ENCODE measurements at regions not wholly inside any gene's neighbourhood (a gene's known extent, or its start where the extent isn't known, plus 50 kb on each side); places are given as distances from the start of the nearest gene placed in this dataset.

GRCh38 chr21:35426897-35427296 is 377.8 kb upstream of the RUNX1 start:
- TF ChIP-seq, protein P1, sequence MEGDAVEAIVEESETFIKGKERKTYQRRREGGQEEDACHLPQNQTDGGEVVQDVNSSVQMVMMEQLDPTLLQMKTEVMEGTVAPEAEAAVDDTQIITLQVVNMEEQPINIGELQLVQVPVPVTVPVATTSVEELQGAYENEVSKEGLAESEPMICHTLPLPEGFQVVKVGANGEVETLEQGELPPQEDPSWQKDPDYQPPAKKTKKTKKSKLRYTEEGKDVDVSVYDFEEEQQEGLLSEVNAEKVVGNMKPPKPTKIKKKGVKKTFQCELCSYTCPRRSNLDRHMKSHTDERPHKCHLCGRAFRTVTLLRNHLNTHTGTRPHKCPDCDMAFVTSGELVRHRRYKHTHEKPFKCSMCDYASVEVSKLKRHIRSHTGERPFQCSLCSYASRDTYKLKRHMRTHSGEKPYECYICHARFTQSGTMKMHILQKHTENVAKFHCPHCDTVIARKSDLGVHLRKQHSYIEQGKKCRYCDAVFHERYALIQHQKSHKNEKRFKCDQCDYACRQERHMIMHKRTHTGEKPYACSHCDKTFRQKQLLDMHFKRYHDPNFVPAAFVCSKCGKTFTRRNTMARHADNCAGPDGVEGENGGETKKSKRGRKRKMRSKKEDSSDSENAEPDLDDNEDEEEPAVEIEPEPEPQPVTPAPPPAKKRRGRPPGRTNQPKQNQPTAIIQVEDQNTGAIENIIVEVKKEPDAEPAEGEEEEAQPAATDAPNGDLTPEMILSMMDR (IDR thresholded peaks at IDR 0.05; ENCODE audit: low read depth, low read length, poor library complexity, severe bottlenecking) = no peak
- TF ChIP-seq EZH2phosphoT487 (IDR thresholded peaks at IDR 0.05; ENCODE audit: borderline replicate concordance, low read length) = no peak

Data from DOHH2 (cell line).